ENCODE measurements at regions not wholly inside any gene's neighbourhood (a gene's known extent, or its start where the extent isn't known, plus 50 kb on each side); places are given as distances from the start of the nearest gene placed in this dataset.
"Not testable (repeated sequence)": the region's sequence is repeated elsewhere in the genome, so short reads cannot be mapped to it uniquely, and the experiment has no call there.

DNA sequence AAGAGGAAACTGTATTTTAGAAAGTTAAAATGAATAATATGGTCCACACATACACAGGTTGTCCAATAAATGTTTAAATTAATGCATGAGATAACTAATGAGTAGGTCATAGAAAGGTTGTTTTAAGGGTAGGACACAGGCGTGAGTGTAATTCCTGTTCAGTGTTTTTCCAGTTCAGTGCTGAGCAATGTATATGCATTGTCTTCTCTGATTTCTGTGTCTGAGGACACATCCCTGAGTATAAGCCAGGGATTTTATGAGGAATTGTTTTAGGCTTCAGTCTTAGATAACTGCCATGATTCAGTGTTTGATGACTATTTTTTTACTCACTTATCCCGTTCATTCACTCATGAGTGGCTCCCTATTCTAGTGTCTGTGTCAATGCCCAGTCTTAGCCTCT lies 298.5 kb upstream of the TBX18 start:
- TF ChIP-seq, protein P1, sequence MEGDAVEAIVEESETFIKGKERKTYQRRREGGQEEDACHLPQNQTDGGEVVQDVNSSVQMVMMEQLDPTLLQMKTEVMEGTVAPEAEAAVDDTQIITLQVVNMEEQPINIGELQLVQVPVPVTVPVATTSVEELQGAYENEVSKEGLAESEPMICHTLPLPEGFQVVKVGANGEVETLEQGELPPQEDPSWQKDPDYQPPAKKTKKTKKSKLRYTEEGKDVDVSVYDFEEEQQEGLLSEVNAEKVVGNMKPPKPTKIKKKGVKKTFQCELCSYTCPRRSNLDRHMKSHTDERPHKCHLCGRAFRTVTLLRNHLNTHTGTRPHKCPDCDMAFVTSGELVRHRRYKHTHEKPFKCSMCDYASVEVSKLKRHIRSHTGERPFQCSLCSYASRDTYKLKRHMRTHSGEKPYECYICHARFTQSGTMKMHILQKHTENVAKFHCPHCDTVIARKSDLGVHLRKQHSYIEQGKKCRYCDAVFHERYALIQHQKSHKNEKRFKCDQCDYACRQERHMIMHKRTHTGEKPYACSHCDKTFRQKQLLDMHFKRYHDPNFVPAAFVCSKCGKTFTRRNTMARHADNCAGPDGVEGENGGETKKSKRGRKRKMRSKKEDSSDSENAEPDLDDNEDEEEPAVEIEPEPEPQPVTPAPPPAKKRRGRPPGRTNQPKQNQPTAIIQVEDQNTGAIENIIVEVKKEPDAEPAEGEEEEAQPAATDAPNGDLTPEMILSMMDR (conservative IDR thresholded peaks at IDR 0.05): no peak
- no peak for TF ChIP-seq ZFX (IDR thresholded peaks at IDR 0.05)

GRCh38 chr6:85058806-85059205 lies 294.4 kb upstream of the TBX18 start:
- TF ChIP-seq, protein P1 (conservative IDR thresholded peaks at IDR 0.05): no peak
- no peak for TF ChIP-seq ZFX (IDR thresholded peaks at IDR 0.05)
- no peak overlapping the region for H3K27ac ChIP-seq

More for the DNA sequence above, 298.5 kb upstream of the TBX18 start:
- H3K27ac ChIP-seq: no peak overlapping the region

- TF ChIP-seq, protein P1 (conservative IDR thresholded peaks at IDR 0.05): no peak
- TF ChIP-seq ZFX (IDR thresholded peaks at IDR 0.05): no peak
- no peak overlapping the region for H3K27ac ChIP-seq
Measured at GRCh38 chr6:85050149-85050548, 285.8 kb upstream of the TBX18 start.

- no peak overlapping the region for H3K27ac ChIP-seq
- no peak for TF ChIP-seq ZFX (IDR thresholded peaks at IDR 0.05)
- TF ChIP-seq, protein P1 (conservative IDR thresholded peaks at IDR 0.05): no peak
Measured at GRCh38 chr6:85049282-85049681, 284.9 kb upstream of the TBX18 start.

- no peak overlapping the region for H3K27ac ChIP-seq
- no peak for TF ChIP-seq ZFX (IDR thresholded peaks at IDR 0.05)
- TF ChIP-seq, protein P1 (conservative IDR thresholded peaks at IDR 0.05): no peak
Measured at GRCh38 chr6:85047818-85048217, 283.4 kb upstream of the TBX18 start.

DNA sequence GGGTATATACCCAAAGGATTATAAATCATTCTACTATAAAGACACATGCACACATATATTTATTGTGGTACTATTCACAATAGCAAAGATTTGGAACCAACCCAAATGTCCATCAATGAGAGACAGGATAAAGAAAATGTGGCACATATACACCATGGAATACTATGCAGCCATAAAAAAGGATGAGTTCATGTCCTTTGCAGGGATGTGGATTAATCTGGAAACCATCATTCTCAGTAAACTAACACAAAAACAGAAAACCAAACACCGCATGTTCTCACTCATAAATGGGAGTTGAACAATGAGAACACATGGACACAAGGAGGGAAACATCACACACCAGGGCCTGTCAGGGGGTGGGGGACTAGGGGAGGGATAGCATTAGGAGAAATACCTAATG lies 281.4 kb upstream of the TBX18 start:
- not testable (repeated sequence) for H3K27ac ChIP-seq

GRCh38 chr6:85044361-85044760 lies 280.0 kb upstream of the TBX18 start:
- TF ChIP-seq ZFX (IDR thresholded peaks at IDR 0.05): no peak
- TF ChIP-seq, protein P1 (conservative IDR thresholded peaks at IDR 0.05): no peak
- H3K27ac ChIP-seq: no peak overlapping the region

DNA sequence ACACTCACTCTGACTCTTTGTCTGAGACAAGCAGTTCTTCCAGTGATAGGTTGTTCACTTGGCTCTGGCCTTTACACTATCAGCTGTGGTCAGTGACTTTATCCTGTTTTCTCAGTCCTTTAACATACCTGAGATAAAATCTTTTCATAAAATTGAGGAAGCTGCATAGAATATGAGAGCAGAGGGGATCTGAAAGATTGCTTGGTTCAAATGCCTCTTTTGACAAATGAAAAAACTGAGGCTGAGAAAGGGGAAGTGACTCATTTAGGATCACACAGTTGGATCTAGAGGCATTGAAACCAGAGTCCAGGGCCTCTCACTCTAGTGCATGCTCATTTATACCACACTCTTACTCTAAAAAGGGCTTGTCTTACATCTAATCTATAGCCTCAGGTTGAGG lies 277.0 kb upstream of the TBX18 start:
- H3K27ac ChIP-seq: no peak overlapping the region
- TF ChIP-seq, protein P1 (conservative IDR thresholded peaks at IDR 0.05): no peak
- no peak for TF ChIP-seq ZFX (IDR thresholded peaks at IDR 0.05)

Measured in C4-2B (cell line).